KMS-11 (cell line): ENCODE measurements at regions not wholly inside any gene's neighbourhood (a gene's known extent, or its start where the extent isn't known, plus 50 kb on each side); places are given as distances from the start of the nearest gene placed in this dataset.

Source experiments
- H2AFZ ChIP-seq: fragments of 200-600 bp; sonication (generic); 2 replicates; pipeline ENCODE4 v1.6.1; 2016; ENCODE audit warnings: antibody characterized with exemption, mixed run types, low read depth
- H3K27ac ChIP-seq: fragments of 200-600 bp; sonication (generic); 2 replicates; pipeline ENCODE4 v1.6.1; 2016; ENCODE audit warnings: mild to moderate bottlenecking, mixed run types
- H3K27me3 ChIP-seq: fragments of 200-600 bp; sonication (generic); 2 replicates; pipeline ENCODE4 v1.6.1; 2017; ENCODE audit warnings: mild to moderate bottlenecking, low read depth, mixed run types, moderate library complexity; ENCODE audit not compliant: insufficient read depth
- H3K36me3 ChIP-seq: fragments of 200-600 bp; sonication (generic); 2 replicates; pipeline ENCODE4 v1.6.1; 2017; ENCODE audit warnings: mild to moderate bottlenecking, mixed run types; ENCODE audit not compliant: insufficient read depth
- H3K4me1 ChIP-seq: fragments of 200-600 bp; sonication (generic); 2 replicates; pipeline ENCODE4 v1.6.1; 2016; ENCODE audit warnings: mild to moderate bottlenecking, low read depth, mixed run types; ENCODE audit not compliant: poor library complexity, severe bottlenecking
- H3K4me2 ChIP-seq: fragments of 200-600 bp; sonication (generic); 2 replicates; pipeline ENCODE4 v1.7.0; 2016; ENCODE audit warnings: mild to moderate bottlenecking, mixed run types
- H3K4me3 ChIP-seq: fragments of 200-600 bp; sonication (generic); IDR thresholded peaks from 2 replicates; pipeline ENCODE4 v1.6.1; 2017; ENCODE audit warnings: low read depth, low read length, mixed read lengths; ENCODE audit not compliant: insufficient read depth
- H3K79me2 ChIP-seq: fragments of 200-600 bp; sonication (generic); 2 replicates; pipeline ENCODE4 v1.6.1; 2016; ENCODE audit warnings: low read depth, mixed run types; ENCODE audit not compliant: insufficient read depth
- H3K9ac ChIP-seq: fragments of 200-600 bp; sonication (generic); 2 replicates; pipeline ENCODE4 v1.6.1; 2016; ENCODE audit warnings: mild to moderate bottlenecking, mixed run types
- H4K20me1 ChIP-seq: fragments of 200-600 bp; sonication (generic); 2 replicates; pipeline ENCODE4 v1.6.1; 2016; ENCODE audit warnings: mild to moderate bottlenecking, mixed run types; ENCODE audit not compliant: insufficient read depth
- CTCF ChIP-seq: fragments of 200-600 bp; sonication (generic); conservative IDR thresholded peaks from 2 replicates; pipeline ENCODE4 v1.6.1; 2017; ENCODE audit warnings: low read depth, mild to moderate bottlenecking, antibody characterized with exemption, low read length, moderate library complexity, mixed read lengths

GRCh38 chr5:91687430-91687829, 304.3 kb upstream of the ARRDC3 start:
- Histone ChIP-seq H2AFZ (no peak overlapping the region), H3K36me3 (no peaks in the 10 kb centered on the region), H3K79me2 (no peaks in the 10 kb centered on the region), H3K27ac (no peak overlapping the region), H4K20me1 (no peaks in the 10 kb centered on the region; the same call in 1 of the 2 replicates), H3K4me3 (no peak overlapping the region), H3K4me2 (no peak overlapping the region), H3K4me1 (no peaks in the 10 kb centered on the region), H3K9ac (no peak overlapping the region), H3K27me3 (no peaks in the 10 kb centered on the region)
- no peak for TF ChIP-seq CTCF

- H3K79me2 ChIP-seq: no peaks in the 10 kb centered on the region
- H3K36me3 ChIP-seq: no peaks in the 10 kb centered on the region
- no peak for TF ChIP-seq CTCF
- no peaks in the 10 kb centered on the region; the same call in 1 of the 2 replicates for H4K20me1 ChIP-seq
- no peak overlapping the region for H3K27ac ChIP-seq
- H3K27me3 ChIP-seq: no peaks in the 10 kb centered on the region
- no peak overlapping the region for H2AFZ ChIP-seq
- H3K4me3 ChIP-seq: no peak overlapping the region
- H3K4me2 ChIP-seq: no peak overlapping the region
- H3K4me1 ChIP-seq: no peaks in the 10 kb centered on the region
- no peak overlapping the region for H3K9ac ChIP-seq
Measured at GRCh38 chr5:91684625-91685024, 301.5 kb upstream of the ARRDC3 start.

GRCh38 chr5:91670563-91670962, 287.4 kb upstream of the ARRDC3 start:
- Histone ChIP-seq H3K36me3 (no peaks in the 10 kb centered on the region), H4K20me1 (no peaks in the 10 kb centered on the region), H3K27ac (no peak overlapping the region), H3K27me3 (no peaks in the 10 kb centered on the region), H3K9ac (no peak overlapping the region), H3K79me2 (no peaks in the 10 kb centered on the region), H3K4me2 (no peak overlapping the region), H3K4me3 (no peak overlapping the region), H2AFZ (no peak overlapping the region), H3K4me1 (no peaks in the 10 kb centered on the region)
- TF ChIP-seq CTCF: no peak

- TF ChIP-seq CTCF: no peak
Measured at GRCh38 chr5:91670122-91670521, 287.0 kb upstream of the ARRDC3 start.

More at GRCh38 chr5:91670122-91670521, 287.0 kb upstream of the ARRDC3 start:
- Histone ChIP-seq H2AFZ (no peak overlapping the region), H3K9ac (no peak overlapping the region), H3K4me3 (no peak overlapping the region), H3K79me2 (no peaks in the 10 kb centered on the region), H3K4me1 (no peaks in the 10 kb centered on the region), H3K4me2 (no peak overlapping the region), H3K27me3 (no peaks in the 10 kb centered on the region), H3K36me3 (no peaks in the 10 kb centered on the region), H4K20me1 (no peaks in the 10 kb centered on the region), H3K27ac (no peak overlapping the region)
